ENCODE measurements at regions not wholly inside any gene's neighbourhood (a gene's known extent, or its start where the extent isn't known, plus 50 kb on each side); places are given as distances from the start of the nearest gene placed in this dataset.

GRCh38 chr6:28589957-28590349 lies 64.3 kb downstream of the GPX5 start:
- H3K4me3 ChIP-seq (ENCODE audit: low read depth, low read length), result peak overlapping the region; percentile 46
- no peak for DNase-seq (ENCODE audit: low read depth)
- TF ChIP-seq, protein P1, sequence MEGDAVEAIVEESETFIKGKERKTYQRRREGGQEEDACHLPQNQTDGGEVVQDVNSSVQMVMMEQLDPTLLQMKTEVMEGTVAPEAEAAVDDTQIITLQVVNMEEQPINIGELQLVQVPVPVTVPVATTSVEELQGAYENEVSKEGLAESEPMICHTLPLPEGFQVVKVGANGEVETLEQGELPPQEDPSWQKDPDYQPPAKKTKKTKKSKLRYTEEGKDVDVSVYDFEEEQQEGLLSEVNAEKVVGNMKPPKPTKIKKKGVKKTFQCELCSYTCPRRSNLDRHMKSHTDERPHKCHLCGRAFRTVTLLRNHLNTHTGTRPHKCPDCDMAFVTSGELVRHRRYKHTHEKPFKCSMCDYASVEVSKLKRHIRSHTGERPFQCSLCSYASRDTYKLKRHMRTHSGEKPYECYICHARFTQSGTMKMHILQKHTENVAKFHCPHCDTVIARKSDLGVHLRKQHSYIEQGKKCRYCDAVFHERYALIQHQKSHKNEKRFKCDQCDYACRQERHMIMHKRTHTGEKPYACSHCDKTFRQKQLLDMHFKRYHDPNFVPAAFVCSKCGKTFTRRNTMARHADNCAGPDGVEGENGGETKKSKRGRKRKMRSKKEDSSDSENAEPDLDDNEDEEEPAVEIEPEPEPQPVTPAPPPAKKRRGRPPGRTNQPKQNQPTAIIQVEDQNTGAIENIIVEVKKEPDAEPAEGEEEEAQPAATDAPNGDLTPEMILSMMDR (IDR thresholded peaks at IDR 0.05; ENCODE audit: insufficient read depth, low read length), result no peak

DNA sequence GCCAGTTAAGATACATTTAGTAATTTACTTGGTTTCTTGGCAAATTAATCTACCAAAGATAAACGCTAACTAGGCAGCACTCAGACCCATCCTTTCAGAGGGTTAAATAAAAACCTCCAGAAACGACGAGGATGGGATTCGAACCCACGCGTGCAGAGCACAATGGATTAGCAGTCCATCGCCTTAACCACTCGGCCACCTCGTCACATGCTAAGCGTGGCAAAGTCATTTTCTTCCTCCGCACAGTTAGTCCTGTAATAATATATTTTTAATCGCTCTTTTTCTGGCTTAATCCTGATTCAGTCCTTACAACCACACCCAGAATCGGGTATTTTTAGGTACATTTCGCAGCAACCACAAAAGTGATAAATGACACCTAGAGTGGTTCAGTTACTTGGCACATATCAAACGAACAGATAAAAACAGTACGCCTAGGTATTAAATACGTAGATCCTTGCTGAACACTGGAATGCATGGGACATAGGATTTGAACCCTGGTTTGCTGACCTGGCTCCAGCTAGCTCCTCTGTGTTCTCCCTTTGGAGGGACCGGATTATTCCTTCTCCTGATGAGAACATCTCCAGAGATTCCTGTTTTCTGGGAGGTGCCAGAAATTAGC lies 71.6 kb downstream of the GPX5 start:
- DNase-seq (ENCODE audit: low read depth), result peak; percentile 63
- TF ChIP-seq, protein P1 (IDR thresholded peaks at IDR 0.05; ENCODE audit: insufficient read depth, low read length), result no peak
- peak overlapping the region; percentile 51 for H3K4me3 ChIP-seq (ENCODE audit: low read depth, low read length)

DNA sequence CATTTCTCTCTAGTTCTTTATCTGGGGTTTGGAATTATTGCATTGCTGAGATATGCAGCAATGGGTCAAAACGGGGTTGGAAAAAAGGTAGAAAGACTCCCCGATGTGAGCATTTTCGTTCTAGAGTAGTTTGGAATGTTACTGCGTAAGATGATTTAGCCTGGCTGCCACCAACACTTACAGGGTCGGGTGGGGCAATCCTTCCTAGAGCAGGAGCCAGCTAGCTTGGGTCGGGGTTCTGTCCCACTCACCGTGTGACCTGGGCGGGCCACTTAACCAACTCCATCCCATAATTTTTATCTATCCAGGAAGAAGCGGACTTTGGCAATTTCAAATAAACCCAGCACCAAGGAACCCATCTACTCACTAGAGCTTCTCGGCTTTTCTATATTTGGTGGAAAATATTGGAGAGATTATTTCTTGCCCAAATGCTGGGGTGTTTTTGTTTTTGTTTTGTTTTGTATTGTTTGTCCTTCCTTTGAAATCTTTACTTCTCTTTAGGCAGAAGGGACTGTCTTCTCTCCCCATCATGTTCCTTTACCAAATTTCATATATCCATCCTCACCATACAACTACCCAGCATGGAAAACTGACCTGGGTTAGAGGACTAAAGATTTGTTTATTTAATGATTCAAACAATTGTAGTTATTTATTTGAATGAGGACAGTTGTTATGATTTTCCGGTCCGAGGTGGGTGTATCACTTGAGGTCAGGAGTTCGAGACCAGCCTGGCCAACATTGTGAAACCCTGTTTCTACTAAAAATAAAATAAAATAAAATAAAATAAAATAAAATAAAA lies 72.4 kb downstream of the GPX5 start:
- no peak for DNase-seq (ENCODE audit: low read depth)
- TF ChIP-seq, protein P1 (IDR thresholded peaks at IDR 0.05; ENCODE audit: insufficient read depth, low read length), result no peak
- H3K4me3 ChIP-seq (ENCODE audit: low read depth, low read length), result peak overlapping the region; percentile 51

DNA sequence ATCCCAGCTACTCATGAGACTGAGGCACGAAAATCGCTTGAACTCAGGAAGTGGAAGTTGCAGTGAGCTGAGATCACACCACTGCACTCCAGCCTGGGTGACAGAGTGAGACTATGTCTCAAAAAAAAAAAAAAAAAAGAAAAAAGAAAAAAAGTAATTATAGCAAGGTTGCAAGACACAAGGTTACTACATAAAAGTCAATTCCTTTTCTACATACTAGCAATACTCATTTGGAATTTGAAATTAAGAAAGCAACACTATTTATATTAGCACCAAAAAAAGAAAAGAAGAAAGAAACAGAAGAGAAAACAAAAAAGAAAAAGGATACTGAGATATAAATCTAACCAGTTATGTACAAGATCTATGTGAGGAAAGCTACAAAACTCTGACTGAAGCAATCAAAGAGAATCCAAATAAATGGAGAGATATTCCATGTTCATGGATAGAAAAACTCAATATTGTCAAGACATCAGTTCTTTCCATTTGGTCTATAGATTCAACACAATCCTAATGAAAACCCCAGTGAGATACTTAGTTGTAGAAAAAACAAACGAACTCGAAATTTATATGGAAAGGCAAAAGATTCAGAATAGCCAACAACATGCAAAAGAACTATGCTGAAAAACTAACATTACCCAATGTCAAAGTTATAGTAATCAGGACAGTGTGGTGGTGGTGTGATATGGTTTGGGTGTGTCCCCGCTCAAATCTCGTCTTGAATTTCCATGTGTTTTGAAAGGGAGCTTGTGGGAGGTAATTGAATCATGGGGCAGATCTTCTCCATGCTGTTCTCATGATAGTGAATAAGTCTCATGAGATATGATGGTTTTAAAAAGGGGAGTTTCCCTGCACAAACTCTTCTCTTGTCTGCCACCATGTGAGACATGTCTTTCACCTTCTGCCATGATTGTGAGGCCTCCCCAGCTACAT lies 73.3 kb downstream of the GPX5 start:
- no peak overlapping the region for H3K4me3 ChIP-seq (ENCODE audit: low read depth, low read length)
- TF ChIP-seq, protein P1 (IDR thresholded peaks at IDR 0.05; ENCODE audit: insufficient read depth, low read length), result no peak
- no peak for DNase-seq (ENCODE audit: low read depth)

DNA sequence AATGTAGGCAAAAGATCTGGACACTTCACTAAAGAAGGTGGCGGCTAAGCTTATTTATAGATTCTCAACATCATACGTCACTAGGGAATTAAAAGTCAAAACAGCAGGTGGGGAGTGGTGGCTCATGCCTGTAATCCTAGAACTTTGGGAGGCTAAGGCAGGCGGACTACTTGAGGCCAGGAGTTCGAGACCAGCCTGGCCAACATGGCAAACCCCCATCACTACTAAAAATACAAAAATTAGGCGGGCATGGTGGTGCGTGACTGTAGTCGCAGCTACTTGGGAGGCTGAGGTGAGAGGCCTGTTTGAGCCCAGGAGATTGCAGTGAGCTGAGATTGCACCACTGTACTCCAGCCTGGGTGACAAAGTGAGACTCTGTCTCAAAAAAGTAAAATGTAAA lies 74.6 kb downstream of the GPX5 start:
- H3K4me3 ChIP-seq (ENCODE audit: low read depth, low read length), result no peak overlapping the region
- no peak for DNase-seq (ENCODE audit: low read depth)
- TF ChIP-seq, protein P1 (IDR thresholded peaks at IDR 0.05; ENCODE audit: insufficient read depth, low read length), result no peak

DNA sequence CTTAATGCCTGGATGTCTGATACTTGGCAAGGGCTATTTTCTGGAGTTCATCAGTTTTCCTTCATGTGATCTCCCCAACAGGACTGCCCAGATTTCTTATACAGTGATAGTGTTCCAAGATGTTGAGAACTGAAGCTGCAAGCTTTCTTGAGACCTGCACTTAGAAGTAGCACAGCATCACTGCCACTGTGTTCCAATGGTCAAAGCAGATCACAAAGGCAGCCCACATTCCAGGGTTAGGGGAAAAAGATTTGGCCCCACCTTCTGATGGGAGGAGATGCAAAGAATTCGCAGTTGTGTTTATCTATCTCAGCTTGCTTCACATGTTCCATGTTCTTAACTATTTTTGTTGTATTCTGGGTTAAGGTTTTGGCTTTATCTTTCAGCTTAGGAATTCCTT lies 78.2 kb downstream of the GPX5 start:
- DNase-seq (ENCODE audit: low read depth), result no peak
- TF ChIP-seq, protein P1 (IDR thresholded peaks at IDR 0.05; ENCODE audit: insufficient read depth, low read length), result no peak
- H3K4me3 ChIP-seq (ENCODE audit: low read depth, low read length), result no peak overlapping the region
